Progenitor cell of endocrine pancreas (in vitro differentiated cells): ENCODE measurements at regions not wholly inside any gene's neighbourhood (a gene's known extent, or its start where the extent isn't known, plus 50 kb on each side); places are given as distances from the start of the nearest gene placed in this dataset.

Source experiments
- DNase-seq: peaks from one replicate; pipeline ENCODE4 v3.0.0; 2021; ENCODE audit warnings: low spot score; ENCODE audit not compliant: unreplicated experiment
- H3K27ac Mint-ChIP-seq: 2 replicates; pipeline ENCODE4 v1.8.0; 2021; ENCODE audit warnings: mild to moderate bottlenecking, moderate library complexity, mixed read lengths
- H3K27me3 Mint-ChIP-seq: 2 replicates; pipeline ENCODE4 v1.8.0; 2021; ENCODE audit warnings: mixed read lengths
- H3K36me3 Mint-ChIP-seq: 2 replicates; pipeline ENCODE4 v1.8.0; 2022; ENCODE audit warnings: mixed read lengths; ENCODE audit not compliant: insufficient read depth
- H3K4me1 Mint-ChIP-seq: 2 replicates; pipeline ENCODE4 v1.8.0; 2021; ENCODE audit warnings: low read depth, mixed read lengths
- H3K4me3 Mint-ChIP-seq: 2 replicates; pipeline ENCODE4 v1.8.0; 2021; ENCODE audit warnings: low read depth, mild to moderate bottlenecking, moderate library complexity, mixed read lengths
- H3K9me3 Mint-ChIP-seq: 2 replicates; pipeline ENCODE4 v1.8.0; 2021; ENCODE audit warnings: low read depth, mixed read lengths
- TF ChIP-seq, protein P1 (sequence below): fragments of 200-600 bp; sonication (generic); IDR thresholded peaks from one replicate; pipeline ENCODE4 v1.5.0; 2021; ENCODE audit warnings: antibody characterized with exemption, mild to moderate bottlenecking; ENCODE audit not compliant: unreplicated experiment

GRCh38 chrX:68941385-68941952 lies 112.6 kb downstream of the EFNB1 start:
- TF ChIP-seq, protein P1, sequence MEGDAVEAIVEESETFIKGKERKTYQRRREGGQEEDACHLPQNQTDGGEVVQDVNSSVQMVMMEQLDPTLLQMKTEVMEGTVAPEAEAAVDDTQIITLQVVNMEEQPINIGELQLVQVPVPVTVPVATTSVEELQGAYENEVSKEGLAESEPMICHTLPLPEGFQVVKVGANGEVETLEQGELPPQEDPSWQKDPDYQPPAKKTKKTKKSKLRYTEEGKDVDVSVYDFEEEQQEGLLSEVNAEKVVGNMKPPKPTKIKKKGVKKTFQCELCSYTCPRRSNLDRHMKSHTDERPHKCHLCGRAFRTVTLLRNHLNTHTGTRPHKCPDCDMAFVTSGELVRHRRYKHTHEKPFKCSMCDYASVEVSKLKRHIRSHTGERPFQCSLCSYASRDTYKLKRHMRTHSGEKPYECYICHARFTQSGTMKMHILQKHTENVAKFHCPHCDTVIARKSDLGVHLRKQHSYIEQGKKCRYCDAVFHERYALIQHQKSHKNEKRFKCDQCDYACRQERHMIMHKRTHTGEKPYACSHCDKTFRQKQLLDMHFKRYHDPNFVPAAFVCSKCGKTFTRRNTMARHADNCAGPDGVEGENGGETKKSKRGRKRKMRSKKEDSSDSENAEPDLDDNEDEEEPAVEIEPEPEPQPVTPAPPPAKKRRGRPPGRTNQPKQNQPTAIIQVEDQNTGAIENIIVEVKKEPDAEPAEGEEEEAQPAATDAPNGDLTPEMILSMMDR: no peak
- H3K9me3 Mint-ChIP-seq: peaks cover 14% of the 10 kb centered on the region
- H3K27me3 Mint-ChIP-seq: no peaks in the 10 kb centered on the region
- H3K27ac Mint-ChIP-seq: no peak overlapping the region
- H3K4me3 Mint-ChIP-seq: no peak overlapping the region
- H3K4me1 Mint-ChIP-seq: no peaks in the 10 kb centered on the region
- no peaks in the 10 kb centered on the region for H3K36me3 Mint-ChIP-seq
- peak; percentile 1 for DNase-seq

DNA sequence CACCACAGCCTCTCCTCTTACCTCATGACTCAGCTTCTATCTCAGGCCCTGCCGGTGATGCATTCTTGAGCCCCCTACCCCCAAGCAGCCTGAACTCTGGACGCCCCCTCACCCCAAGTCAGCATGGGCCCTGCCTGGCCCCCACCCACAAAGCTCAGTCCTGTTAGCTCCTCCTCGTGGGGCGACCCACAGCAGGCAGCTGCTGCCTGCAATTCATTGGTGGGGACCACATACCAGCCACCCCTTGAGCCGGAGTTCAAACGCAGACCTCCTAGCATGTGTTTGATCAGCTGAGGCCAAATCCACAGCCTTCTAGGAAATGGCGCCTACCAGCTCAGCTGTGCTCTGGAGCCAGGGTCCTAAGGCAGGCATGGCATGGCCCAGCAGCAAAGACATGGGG lies 111.8 kb downstream of the EFNB1 start:
- Mint-ChIP-seq H3K27me3 (no peaks in the 10 kb centered on the region), H3K36me3 (no peaks in the 10 kb centered on the region), H3K9me3 (peaks cover 12% of the 10 kb centered on the region), H3K4me3 (no peak overlapping the region), H3K4me1 (no peaks in the 10 kb centered on the region), H3K27ac (no peak overlapping the region)
- TF ChIP-seq, protein P1: no peak
- peak; percentile 3 for DNase-seq

- H3K27ac Mint-ChIP-seq: no peak overlapping the region
- peaks cover 15% of the 10 kb centered on the region for H3K9me3 Mint-ChIP-seq
- H3K36me3 Mint-ChIP-seq: no peaks in the 10 kb centered on the region
- no peak for DNase-seq
- H3K4me3 Mint-ChIP-seq: no peak overlapping the region
- no peaks in the 10 kb centered on the region for H3K4me1 Mint-ChIP-seq
- H3K27me3 Mint-ChIP-seq: no peaks in the 10 kb centered on the region
- TF ChIP-seq, protein P1: no peak
Measured at GRCh38 chrX:68939868-68940267, 111.0 kb downstream of the EFNB1 start.

DNA sequence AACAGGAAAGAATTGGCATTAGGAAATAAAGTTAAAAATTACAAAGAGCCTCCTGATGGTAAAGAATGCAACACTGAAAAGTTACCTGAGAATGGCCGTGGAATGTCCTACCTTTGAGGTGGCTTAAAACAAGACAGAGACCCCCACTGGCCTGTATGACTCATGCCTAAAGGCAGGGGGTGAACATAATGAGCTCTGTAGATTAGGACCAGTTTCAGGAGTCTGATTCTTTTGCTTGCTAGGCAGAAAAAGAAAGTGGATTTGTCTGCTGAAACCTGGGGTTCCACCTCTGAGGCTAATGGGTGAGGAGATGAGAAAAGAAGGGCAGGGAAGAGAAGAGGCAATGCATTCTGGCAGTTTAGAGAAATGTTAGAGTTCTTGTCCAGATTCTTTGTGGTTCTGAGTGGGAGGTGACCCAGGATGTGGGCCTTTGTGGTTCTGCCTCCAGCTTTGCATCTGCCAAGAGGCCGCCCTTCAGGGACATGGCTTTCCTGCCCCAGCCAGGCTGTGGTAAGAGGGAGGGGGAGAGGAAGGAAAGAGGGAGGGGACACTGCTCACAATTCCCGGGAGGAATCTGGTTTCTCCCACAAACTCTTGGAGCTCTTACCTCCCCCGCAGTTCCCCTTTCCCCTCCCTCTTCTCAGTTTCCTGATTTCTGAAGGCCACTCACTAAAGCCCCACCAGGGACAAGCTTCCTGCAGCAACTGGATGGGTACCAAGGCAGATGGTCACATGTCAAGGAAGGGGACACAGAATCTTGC lies 109.6 kb downstream of the EFNB1 start:
- H3K36me3 Mint-ChIP-seq: no peaks in the 10 kb centered on the region
- no peak overlapping the region for H3K4me3 Mint-ChIP-seq
- H3K27me3 Mint-ChIP-seq: no peaks in the 10 kb centered on the region
- TF ChIP-seq, protein P1: no peak
- H3K27ac Mint-ChIP-seq: no peak overlapping the region
- H3K4me1 Mint-ChIP-seq: no peaks in the 10 kb centered on the region
- H3K9me3 Mint-ChIP-seq: peaks cover 15% of the 10 kb centered on the region
- peak; percentile 0 for DNase-seq

DNA sequence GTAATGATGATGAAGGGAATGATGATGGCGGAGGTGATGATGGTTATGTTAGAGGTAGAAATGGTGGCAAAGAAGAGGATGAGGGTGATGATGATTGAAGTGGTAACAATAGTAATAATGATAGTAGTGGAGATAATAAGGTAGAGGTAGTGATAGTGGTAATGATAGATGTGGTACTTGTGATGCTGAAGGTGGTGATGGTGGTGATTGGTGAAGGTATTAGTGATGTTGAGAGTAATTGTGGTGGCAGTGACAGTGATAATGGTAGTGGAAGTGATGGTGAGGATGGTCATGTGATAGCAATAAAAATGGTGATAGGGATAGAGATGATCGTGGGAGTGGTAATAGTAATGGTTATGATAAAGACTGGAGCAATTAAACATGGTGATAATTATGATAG lies 108.8 kb downstream of the EFNB1 start:
- TF ChIP-seq, protein P1: no peak
- H3K4me1 Mint-ChIP-seq: no peaks in the 10 kb centered on the region
- H3K4me3 Mint-ChIP-seq: no peak overlapping the region
- no peak overlapping the region for H3K27ac Mint-ChIP-seq
- DNase-seq: no peak
- no peaks in the 10 kb centered on the region for H3K27me3 Mint-ChIP-seq
- no peaks in the 10 kb centered on the region for H3K36me3 Mint-ChIP-seq
- H3K9me3 Mint-ChIP-seq: peaks cover 15% of the 10 kb centered on the region
